OCI-LY1 (cell line): ENCODE measurements at regions not wholly inside any gene's neighbourhood (a gene's known extent, or its start where the extent isn't known, plus 50 kb on each side); places are given as distances from the start of the nearest gene placed in this dataset.

Source experiments
- H2AFZ ChIP-seq: fragments of 200-600 bp; sonication (generic), shearing (Covaris generic); 2 replicates; pipeline ENCODE4 v1.6.0; 2014; ENCODE audit warnings: antibody characterized with exemption, mild to moderate bottlenecking, low read length
- H3F3A ChIP-seq: fragments of 200-600 bp; sonication (generic), shearing (Covaris generic); 2 replicates; pipeline ENCODE4 v1.6.0; 2014; ENCODE audit warnings: mild to moderate bottlenecking, antibody characterized with exemption, low read length, moderate library complexity; ENCODE audit not compliant: insufficient read depth
- H3K27ac ChIP-seq: fragments of 200-600 bp; sonication (generic); 2 replicates; pipeline ENCODE4 v1.5.1; 2014; ENCODE audit warnings: low read length, mixed run types, mild to moderate bottlenecking, low read depth; ENCODE audit not compliant: poor library complexity, severe bottlenecking
- H3K27me3 ChIP-seq: fragments of 200-600 bp; sonication (generic); 2 replicates; pipeline ENCODE4 v1.6.0; 2014; ENCODE audit warnings: antibody characterized with exemption, mild to moderate bottlenecking, low read length, moderate library complexity; ENCODE audit not compliant: insufficient read depth
- H3K36me3 ChIP-seq: fragments of 200-600 bp; sonication (generic); 2 replicates; pipeline ENCODE4 v1.6.1; 2014; ENCODE audit warnings: mild to moderate bottlenecking, antibody characterized with exemption, low read length, moderate library complexity, mixed read lengths; ENCODE audit not compliant: insufficient read depth
- H3K4me1 ChIP-seq: fragments of 200-600 bp; sonication (generic); 2 replicates; pipeline ENCODE4 v1.5.1; 2014; ENCODE audit warnings: mild to moderate bottlenecking, low read length, moderate library complexity; ENCODE audit not compliant: insufficient read depth, severe bottlenecking
- H3K4me2 ChIP-seq: fragments of 200-600 bp; sonication (generic), shearing (Covaris generic); 2 replicates; pipeline ENCODE4 v1.6.1; 2014; ENCODE audit warnings: low read length
- H3K4me3 ChIP-seq: fragments of 200-600 bp; sonication (generic); 2 replicates; pipeline ENCODE4 v1.5.1; 2014; ENCODE audit warnings: low read length, low read depth, mild to moderate bottlenecking, mixed read lengths; ENCODE audit not compliant: poor library complexity, severe bottlenecking
- H3K79me2 ChIP-seq: fragments of 200-600 bp; shearing (Covaris generic); 2 replicates; pipeline ENCODE4 v1.6.1; 2016; ENCODE audit warnings: mixed run types, low read length, mixed read lengths; ENCODE audit not compliant: insufficient read depth
- H3K9ac ChIP-seq: fragments of 200-600 bp; sonication (generic), shearing (Covaris generic); 2 replicates; pipeline ENCODE4 v1.6.1; 2014; ENCODE audit warnings: mild to moderate bottlenecking, low read length, mixed read lengths
- H3K9me2 ChIP-seq: fragments of 200-600 bp; sonication (generic), shearing (Covaris generic); 2 replicates; pipeline ENCODE4 v1.6.1; 2014; ENCODE audit warnings: low read depth, mild to moderate bottlenecking, low read length, mixed read lengths
- H3K9me3 ChIP-seq: fragments of 200-600 bp; shearing (Covaris generic); 2 replicates; pipeline ENCODE4 v1.6.1; 2014; ENCODE audit warnings: low read length, mixed read lengths
- H4K20me1 ChIP-seq: fragments of 200-600 bp; sonication (generic), shearing (Covaris generic); 2 replicates; pipeline ENCODE4 v1.6.0; 2016; ENCODE audit warnings: mild to moderate bottlenecking, low read length; ENCODE audit not compliant: insufficient read depth
- CTCF ChIP-seq: fragments of 200-600 bp; sonication (generic), shearing (Covaris generic); IDR thresholded peaks from 2 replicates; pipeline ENCODE4 v1.5.1; 2017; ENCODE audit warnings: mild to moderate bottlenecking, antibody characterized with exemption, low read length, moderate library complexity, mixed read lengths
- EZH2 ChIP-seq: fragments of 200-600 bp; sonication (generic), shearing (Covaris generic); IDR thresholded peaks from 2 replicates; pipeline ENCODE4 v1.8.0; 2017; ENCODE audit warnings: borderline replicate concordance, mixed run types, mild to moderate bottlenecking, antibody characterized with exemption, low read length, moderate library complexity, mixed read lengths

- Histone ChIP-seq H3K9me3 (no peaks in the 10 kb centered on the region), H4K20me1 (no peaks in the 10 kb centered on the region), H3K9me2 (no peaks in the 10 kb centered on the region), H3K79me2 (no peaks in the 10 kb centered on the region), H3F3A (no peaks in the 10 kb centered on the region), H3K36me3 (no peaks in the 10 kb centered on the region), H3K9ac (no peak overlapping the region), H2AFZ (no peak overlapping the region), H3K27me3 (no peaks in the 10 kb centered on the region), H3K4me1 (no peaks in the 10 kb centered on the region), H3K4me3 (no peak overlapping the region), H3K4me2 (no peak overlapping the region), H3K27ac (no peak overlapping the region)
- no peak for TF ChIP-seq CTCF
- no peak for TF ChIP-seq EZH2
These were observed 628.5 kb upstream of the KLHL29 start for GRCh38 chr2:22756276-22757043.

GRCh38 chr2:22769497-22769896, 615.5 kb upstream of the KLHL29 start:
- H3K4me3 ChIP-seq: no peak overlapping the region
- H4K20me1 ChIP-seq: no peaks in the 10 kb centered on the region
- no peaks in the 10 kb centered on the region for H3K27me3 ChIP-seq
- H3F3A ChIP-seq: no peaks in the 10 kb centered on the region
- no peaks in the 10 kb centered on the region for H3K36me3 ChIP-seq
- no peak overlapping the region for H3K27ac ChIP-seq
- no peaks in the 10 kb centered on the region for H3K79me2 ChIP-seq
- TF ChIP-seq EZH2: no peak
- TF ChIP-seq CTCF: no peak
- no peaks in the 10 kb centered on the region for H3K9me3 ChIP-seq
- H2AFZ ChIP-seq: no peak overlapping the region
- no peaks in the 10 kb centered on the region for H3K9me2 ChIP-seq
- H3K4me1 ChIP-seq: no peaks in the 10 kb centered on the region
- H3K9ac ChIP-seq: no peak overlapping the region
- H3K4me2 ChIP-seq: no peak overlapping the region

GRCh38 chr2:22784566-22784965, 600.4 kb upstream of the KLHL29 start:
- no peak overlapping the region for H3K27ac ChIP-seq
- no peaks in the 10 kb centered on the region for H3F3A ChIP-seq
- no peak overlapping the region for H2AFZ ChIP-seq
- no peaks in the 10 kb centered on the region for H3K9me3 ChIP-seq
- H3K9me2 ChIP-seq: no peaks in the 10 kb centered on the region
- no peaks in the 10 kb centered on the region for H3K79me2 ChIP-seq
- H4K20me1 ChIP-seq: no peaks in the 10 kb centered on the region
- no peaks in the 10 kb centered on the region for H3K4me1 ChIP-seq
- TF ChIP-seq CTCF: no peak
- TF ChIP-seq EZH2: no peak
- no peak overlapping the region for H3K9ac ChIP-seq
- no peak overlapping the region for H3K4me2 ChIP-seq
- H3K27me3 ChIP-seq: no peaks in the 10 kb centered on the region
- no peak overlapping the region for H3K4me3 ChIP-seq
- no peaks in the 10 kb centered on the region for H3K36me3 ChIP-seq
